ENCODE measurements at regions not wholly inside any gene's neighbourhood (a gene's known extent, or its start where the extent isn't known, plus 50 kb on each side); places are given as distances from the start of the nearest gene placed in this dataset.

GRCh38 chr1:81498471-81499462 lies 302.0 kb upstream of the ADGRL2 start:
- DNase-seq (ENCODE audit: low read depth in 1 of 2, low spot score in 1 of 2), result no peak
- TF ChIP-seq, protein P1, sequence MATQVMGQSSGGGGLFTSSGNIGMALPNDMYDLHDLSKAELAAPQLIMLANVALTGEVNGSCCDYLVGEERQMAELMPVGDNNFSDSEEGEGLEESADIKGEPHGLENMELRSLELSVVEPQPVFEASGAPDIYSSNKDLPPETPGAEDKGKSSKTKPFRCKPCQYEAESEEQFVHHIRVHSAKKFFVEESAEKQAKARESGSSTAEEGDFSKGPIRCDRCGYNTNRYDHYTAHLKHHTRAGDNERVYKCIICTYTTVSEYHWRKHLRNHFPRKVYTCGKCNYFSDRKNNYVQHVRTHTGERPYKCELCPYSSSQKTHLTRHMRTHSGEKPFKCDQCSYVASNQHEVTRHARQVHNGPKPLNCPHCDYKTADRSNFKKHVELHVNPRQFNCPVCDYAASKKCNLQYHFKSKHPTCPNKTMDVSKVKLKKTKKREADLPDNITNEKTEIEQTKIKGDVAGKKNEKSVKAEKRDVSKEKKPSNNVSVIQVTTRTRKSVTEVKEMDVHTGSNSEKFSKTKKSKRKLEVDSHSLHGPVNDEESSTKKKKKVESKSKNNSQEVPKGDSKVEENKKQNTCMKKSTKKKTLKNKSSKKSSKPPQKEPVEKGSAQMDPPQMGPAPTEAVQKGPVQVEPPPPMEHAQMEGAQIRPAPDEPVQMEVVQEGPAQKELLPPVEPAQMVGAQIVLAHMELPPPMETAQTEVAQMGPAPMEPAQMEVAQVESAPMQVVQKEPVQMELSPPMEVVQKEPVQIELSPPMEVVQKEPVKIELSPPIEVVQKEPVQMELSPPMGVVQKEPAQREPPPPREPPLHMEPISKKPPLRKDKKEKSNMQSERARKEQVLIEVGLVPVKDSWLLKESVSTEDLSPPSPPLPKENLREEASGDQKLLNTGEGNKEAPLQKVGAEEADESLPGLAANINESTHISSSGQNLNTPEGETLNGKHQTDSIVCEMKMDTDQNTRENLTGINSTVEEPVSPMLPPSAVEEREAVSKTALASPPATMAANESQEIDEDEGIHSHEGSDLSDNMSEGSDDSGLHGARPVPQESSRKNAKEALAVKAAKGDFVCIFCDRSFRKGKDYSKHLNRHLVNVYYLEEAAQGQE (IDR thresholded peaks at IDR 0.05; ENCODE audit: insufficient replicate concordance, low read depth), result no peak
- no peak for TF ChIP-seq POLR2AphosphoS5 (IDR thresholded peaks at IDR 0.05; ENCODE audit: low read depth)
- no peak for TF ChIP-seq SPI1 (IDR thresholded peaks at IDR 0.05; ENCODE audit: borderline replicate concordance, low read depth)
- TF ChIP-seq, protein P2, sequence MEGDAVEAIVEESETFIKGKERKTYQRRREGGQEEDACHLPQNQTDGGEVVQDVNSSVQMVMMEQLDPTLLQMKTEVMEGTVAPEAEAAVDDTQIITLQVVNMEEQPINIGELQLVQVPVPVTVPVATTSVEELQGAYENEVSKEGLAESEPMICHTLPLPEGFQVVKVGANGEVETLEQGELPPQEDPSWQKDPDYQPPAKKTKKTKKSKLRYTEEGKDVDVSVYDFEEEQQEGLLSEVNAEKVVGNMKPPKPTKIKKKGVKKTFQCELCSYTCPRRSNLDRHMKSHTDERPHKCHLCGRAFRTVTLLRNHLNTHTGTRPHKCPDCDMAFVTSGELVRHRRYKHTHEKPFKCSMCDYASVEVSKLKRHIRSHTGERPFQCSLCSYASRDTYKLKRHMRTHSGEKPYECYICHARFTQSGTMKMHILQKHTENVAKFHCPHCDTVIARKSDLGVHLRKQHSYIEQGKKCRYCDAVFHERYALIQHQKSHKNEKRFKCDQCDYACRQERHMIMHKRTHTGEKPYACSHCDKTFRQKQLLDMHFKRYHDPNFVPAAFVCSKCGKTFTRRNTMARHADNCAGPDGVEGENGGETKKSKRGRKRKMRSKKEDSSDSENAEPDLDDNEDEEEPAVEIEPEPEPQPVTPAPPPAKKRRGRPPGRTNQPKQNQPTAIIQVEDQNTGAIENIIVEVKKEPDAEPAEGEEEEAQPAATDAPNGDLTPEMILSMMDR (IDR thresholded peaks at IDR 0.05; ENCODE audit: insufficient read depth, low read length), result no peak
- no peak for TF ChIP-seq GABPA (IDR thresholded peaks at IDR 0.05; ENCODE audit: low read depth)
- H3K27me3 ChIP-seq (ENCODE audit: insufficient read depth, poor library complexity, severe bottlenecking), result no peaks in the 10 kb centered on the region

GRCh38 chr1:81496349-81496748 lies 304.4 kb upstream of the ADGRL2 start:
- H3K4me3 ChIP-seq (replicated peaks; ENCODE audit: insufficient read depth, low read length), result no peak overlapping the region
- TF ChIP-seq, protein P1 (IDR thresholded peaks at IDR 0.05; ENCODE audit: insufficient replicate concordance, low read depth), result no peak
- no peak for TF ChIP-seq GABPA (IDR thresholded peaks at IDR 0.05; ENCODE audit: low read depth)
- no peak for TF ChIP-seq POLR2AphosphoS5 (IDR thresholded peaks at IDR 0.05; ENCODE audit: low read depth)
- TF ChIP-seq SPI1 (IDR thresholded peaks at IDR 0.05; ENCODE audit: borderline replicate concordance, low read depth), result no peak
- TF ChIP-seq, protein P2 (IDR thresholded peaks at IDR 0.05; ENCODE audit: insufficient read depth, low read length), result no peak
- no peak overlapping the region for H3K27ac ChIP-seq (replicated peaks)
- DNase-seq (ENCODE audit: low read depth in 1 of 2, low spot score in 1 of 2), result no peak
- no peaks in the 10 kb centered on the region for H3K27me3 ChIP-seq (ENCODE audit: insufficient read depth, poor library complexity, severe bottlenecking)

More at GRCh38 chr1:81498471-81499462, 302.0 kb upstream of the ADGRL2 start:
- Histone ChIP-seq H3K4me3 (replicated peaks; ENCODE audit: insufficient read depth, low read length) (no peak overlapping the region), H3K27ac (replicated peaks) (no peak overlapping the region)

DNA sequence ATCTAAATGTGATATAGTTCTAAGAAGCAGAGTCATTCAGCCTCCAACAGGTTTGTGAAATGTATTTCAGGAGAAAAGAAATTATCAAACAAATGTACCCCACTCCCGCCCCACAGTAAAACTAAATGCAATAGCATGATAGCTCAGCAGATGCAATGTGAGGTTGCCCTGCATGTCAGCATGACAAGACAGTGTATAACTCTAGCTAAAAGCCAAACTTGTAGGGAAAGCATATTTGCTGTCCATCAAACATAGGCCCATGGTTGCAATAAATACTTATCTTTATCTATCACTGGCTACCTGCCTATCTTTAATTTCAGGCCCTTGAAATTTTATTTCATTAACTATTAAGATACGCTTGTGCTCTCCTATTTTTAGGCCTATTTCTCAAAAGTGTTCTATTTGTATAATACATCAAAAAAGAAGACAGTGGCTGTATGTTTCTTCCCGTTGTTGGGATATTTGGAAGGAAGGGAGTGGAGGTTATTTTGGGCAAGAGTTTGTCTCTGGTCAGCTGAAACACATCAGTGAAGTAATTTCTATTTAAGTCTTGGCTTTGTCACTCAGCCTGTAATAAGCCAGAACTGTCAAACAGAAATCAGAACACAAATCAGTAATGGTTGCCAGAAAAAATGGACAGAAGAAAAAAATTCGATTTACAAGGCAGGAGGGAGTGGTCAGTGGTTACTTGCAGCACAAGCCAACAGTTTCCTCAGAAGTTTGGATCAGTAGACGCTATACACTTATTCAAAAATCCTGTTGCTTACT lies 307.4 kb upstream of the ADGRL2 start:
- Histone ChIP-seq H3K27me3 (ENCODE audit: insufficient read depth, poor library complexity, severe bottlenecking) (no peaks in the 10 kb centered on the region), H3K4me3 (replicated peaks; ENCODE audit: insufficient read depth, low read length) (no peak overlapping the region), H3K27ac (replicated peaks) (no peak overlapping the region)
- TF ChIP-seq, protein P2 (IDR thresholded peaks at IDR 0.05; ENCODE audit: insufficient read depth, low read length), result no peak
- TF ChIP-seq, protein P1 (IDR thresholded peaks at IDR 0.05; ENCODE audit: insufficient replicate concordance, low read depth), result no peak
- TF ChIP-seq POLR2AphosphoS5 (IDR thresholded peaks at IDR 0.05; ENCODE audit: low read depth) (no peak), SPI1 (IDR thresholded peaks at IDR 0.05; ENCODE audit: borderline replicate concordance, low read depth) (no peak), GABPA (IDR thresholded peaks at IDR 0.05; ENCODE audit: low read depth) (no peak)
- DNase-seq (ENCODE audit: low read depth in 1 of 2, low spot score in 1 of 2), result no peak
